HG02884 (cell line): ENCODE measurements at regions not wholly inside any gene's neighbourhood (a gene's known extent, or its start where the extent isn't known, plus 50 kb on each side); places are given as distances from the start of the nearest gene placed in this dataset.
"Not testable (repeated sequence)": the region's sequence is repeated elsewhere in the genome, so short reads cannot be mapped to it uniquely, and the experiment has no call there.

ENCODE experiments used
- ATAC-seq: cut with Tn5 transposase; IDR thresholded peaks from one replicate; pipeline ENCODE4 v1.9.1; 2021; ENCODE audit warnings: mild to moderate bottlenecking, moderate library complexity; ENCODE audit not compliant: unreplicated experiment

- no peak for ATAC-seq
These were observed 99.9 kb upstream of the SLC24A4 start for GRCh38 chr14:92223025-92223424.

- ATAC-seq: no peak
These were observed 98.5 kb upstream of the SLC24A4 start for GRCh38 chr14:92224358-92224954.

GRCh38 chr14:92225731-92226130 lies 97.2 kb upstream of the SLC24A4 start:
- ATAC-seq: no peak

GRCh38 chr14:92226166-92226565 lies 96.8 kb upstream of the SLC24A4 start:
- ATAC-seq: not testable (repeated sequence)

DNA sequence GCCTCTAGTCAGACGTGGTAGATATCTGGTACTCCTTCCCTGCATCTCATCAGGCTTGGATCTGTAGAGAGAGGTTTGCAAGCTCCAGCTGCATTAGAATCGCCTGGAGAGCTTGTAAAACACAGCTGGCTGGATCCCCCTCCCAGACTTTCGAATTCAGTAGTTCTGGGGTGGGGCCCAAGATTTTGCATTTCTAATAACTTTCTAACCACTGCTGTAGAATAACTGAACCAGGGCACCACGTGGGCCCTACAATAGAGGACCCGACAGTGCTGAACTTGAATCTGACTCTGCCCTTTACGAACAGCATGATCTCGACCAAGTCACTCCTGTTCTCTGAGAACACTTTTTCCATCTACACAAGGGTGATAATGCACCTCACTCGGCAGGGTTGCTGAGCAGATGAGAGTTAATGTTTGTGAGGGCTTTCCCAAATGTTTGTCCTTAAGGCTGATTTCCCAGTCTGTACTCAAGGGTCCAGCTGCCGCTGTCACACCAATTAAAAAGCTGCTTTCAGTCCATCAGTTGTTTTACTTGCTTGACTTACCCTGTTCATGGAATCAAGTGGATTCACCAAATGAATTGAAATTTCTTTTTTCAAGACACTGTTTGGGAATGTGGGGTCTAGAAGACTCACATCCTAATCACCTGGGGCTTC lies 86.6 kb upstream of the SLC24A4 start:
- ATAC-seq: no peak

- no peak for ATAC-seq
These were observed 82.3 kb upstream of the SLC24A4 start for GRCh38 chr14:92240658-92241057.

DNA sequence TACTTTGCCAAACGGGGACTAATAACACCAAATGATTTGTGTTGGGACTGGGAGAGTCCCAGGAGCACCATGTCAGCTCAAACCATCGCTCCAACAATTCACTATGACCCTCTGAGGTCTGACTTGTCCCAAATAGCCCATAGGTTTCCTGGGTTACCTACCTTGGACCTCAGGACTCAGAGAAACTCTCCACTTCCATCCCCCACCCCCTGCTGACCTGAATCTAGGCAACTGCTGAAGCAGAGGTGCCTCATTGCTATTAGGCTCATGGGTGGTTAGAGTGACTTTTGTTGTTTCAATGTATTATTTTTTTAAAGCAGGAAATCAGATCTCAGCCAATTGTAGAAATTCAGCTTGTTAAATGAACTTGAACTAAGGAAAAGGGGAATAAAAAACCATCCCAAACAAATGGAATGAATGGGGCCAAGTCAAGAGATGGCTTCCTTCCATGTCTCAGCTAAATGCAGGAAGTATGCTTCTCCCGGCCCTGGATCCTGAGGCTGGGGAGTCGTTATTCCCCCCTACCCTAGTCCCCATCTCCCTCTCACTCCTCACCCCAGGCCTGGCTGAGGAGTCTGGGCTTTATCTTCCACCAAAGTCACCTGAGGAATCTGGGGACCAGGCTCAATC lies 80.9 kb upstream of the SLC24A4 start:
- ATAC-seq: no peak

- ATAC-seq: no peak
These were observed 78.2 kb upstream of the SLC24A4 start for GRCh38 chr14:92244805-92245204.

DNA sequence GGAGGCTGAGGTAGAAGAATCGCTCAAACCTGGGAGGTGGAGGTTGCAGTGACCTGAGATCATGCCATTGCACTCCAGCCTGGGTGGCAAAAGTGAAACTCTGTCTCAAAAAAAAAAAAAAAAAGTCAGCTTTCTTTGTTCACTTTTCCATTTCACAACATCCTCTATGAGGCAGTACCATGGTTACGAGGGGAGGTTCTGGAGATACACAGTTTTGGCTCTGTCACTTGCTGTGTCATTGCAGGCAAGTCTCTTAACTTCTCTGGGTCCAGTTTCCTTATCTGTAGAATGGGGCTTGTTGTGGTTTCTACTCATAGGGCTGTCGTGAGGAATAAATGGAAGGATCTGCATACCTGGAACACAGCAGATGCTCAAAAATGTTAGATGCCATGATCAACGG lies 75.6 kb upstream of the SLC24A4 start:
- no peak for ATAC-seq

DNA sequence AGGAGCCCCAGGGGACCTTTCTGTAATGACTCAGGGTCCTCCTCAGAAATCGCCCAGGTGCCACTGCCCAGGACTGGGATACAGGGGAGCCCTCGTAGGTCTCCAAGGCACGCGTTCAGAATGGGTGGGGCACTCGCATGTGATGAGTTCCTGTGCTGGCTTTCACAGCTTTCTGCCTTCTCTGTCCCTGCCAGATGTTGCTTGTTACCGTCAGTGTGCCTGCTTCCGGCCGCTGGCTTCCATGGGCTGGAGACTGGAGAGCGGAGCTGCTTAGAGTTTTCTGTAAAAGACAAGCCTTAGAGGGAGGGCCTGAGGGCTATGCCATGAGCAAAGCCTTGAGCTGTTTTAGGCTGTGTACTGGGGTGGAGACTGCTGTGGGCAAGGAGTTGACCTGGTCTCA lies 75.0 kb upstream of the SLC24A4 start:
- ATAC-seq: no peak

GRCh38 chr14:92248696-92249095 lies 74.3 kb upstream of the SLC24A4 start:
- ATAC-seq: no peak

- not testable (repeated sequence) for ATAC-seq
These were observed 72.6 kb upstream of the SLC24A4 start for GRCh38 chr14:92250366-92250765.

GRCh38 chr14:92252323-92252722 lies 70.6 kb upstream of the SLC24A4 start:
- no peak for ATAC-seq

DNA sequence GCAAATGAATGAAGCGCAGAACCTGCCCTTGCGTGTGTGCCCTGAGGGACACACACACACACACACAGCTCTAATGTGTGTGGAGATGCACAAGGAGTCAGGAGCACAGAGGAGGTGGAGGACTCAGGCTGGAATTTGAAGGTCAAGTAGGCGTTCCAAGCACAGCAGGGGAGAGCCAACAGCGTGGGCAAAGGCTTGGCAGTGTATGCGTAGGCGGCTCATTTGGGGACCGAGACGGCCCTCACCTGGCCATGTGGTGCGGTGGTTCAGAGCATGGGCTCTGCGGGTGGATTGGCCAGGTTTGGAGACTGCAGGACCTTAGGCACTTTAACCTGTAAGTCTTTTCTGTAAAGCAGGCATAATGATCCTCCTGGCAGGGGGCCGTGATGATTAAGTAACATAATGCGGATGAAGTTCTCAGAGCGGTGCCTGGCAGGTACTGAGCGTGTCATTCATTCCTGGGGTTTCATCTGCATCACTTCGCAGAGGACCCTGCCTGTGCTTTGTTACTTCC lies 69.5 kb upstream of the SLC24A4 start:
- ATAC-seq: no peak

- ATAC-seq: no peak
These were observed 68.2 kb upstream of the SLC24A4 start for GRCh38 chr14:92254786-92255185.

DNA sequence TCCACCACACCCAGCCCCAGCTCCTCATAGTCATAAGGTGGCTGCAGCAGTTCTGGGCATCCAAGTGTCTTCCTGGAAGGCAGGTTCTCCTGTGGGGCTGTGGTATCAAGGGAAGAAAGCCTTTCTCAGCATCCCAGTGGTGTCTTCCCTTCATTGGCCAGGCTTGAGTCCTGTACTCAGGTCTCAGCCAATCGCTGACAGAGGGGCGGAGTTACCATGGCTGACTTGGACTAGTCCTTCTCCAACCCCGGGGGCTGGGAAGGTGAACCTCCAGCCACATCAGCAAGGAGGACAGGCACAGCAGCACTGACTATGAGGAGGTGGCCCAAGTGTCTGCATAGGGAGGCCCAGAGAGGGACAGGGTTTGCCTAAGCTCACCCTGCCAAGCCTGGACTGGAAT lies 64.0 kb upstream of the SLC24A4 start:
- no peak for ATAC-seq

- peak; percentile 63 for ATAC-seq
These were observed 63.2 kb upstream of the SLC24A4 start for GRCh38 chr14:92259613-92260357.

- no peak for ATAC-seq
These were observed 59.3 kb upstream of the SLC24A4 start for GRCh38 chr14:92263681-92264080.

- no peak for ATAC-seq
These were observed 58.8 kb upstream of the SLC24A4 start for GRCh38 chr14:92264195-92264594.

GRCh38 chr14:92266216-92266615 lies 56.7 kb upstream of the SLC24A4 start:
- no peak for ATAC-seq
